ENCODE measurements at regions not wholly inside any gene's neighbourhood (a gene's known extent, or its start where the extent isn't known, plus 50 kb on each side); places are given as distances from the start of the nearest gene placed in this dataset.

DNA sequence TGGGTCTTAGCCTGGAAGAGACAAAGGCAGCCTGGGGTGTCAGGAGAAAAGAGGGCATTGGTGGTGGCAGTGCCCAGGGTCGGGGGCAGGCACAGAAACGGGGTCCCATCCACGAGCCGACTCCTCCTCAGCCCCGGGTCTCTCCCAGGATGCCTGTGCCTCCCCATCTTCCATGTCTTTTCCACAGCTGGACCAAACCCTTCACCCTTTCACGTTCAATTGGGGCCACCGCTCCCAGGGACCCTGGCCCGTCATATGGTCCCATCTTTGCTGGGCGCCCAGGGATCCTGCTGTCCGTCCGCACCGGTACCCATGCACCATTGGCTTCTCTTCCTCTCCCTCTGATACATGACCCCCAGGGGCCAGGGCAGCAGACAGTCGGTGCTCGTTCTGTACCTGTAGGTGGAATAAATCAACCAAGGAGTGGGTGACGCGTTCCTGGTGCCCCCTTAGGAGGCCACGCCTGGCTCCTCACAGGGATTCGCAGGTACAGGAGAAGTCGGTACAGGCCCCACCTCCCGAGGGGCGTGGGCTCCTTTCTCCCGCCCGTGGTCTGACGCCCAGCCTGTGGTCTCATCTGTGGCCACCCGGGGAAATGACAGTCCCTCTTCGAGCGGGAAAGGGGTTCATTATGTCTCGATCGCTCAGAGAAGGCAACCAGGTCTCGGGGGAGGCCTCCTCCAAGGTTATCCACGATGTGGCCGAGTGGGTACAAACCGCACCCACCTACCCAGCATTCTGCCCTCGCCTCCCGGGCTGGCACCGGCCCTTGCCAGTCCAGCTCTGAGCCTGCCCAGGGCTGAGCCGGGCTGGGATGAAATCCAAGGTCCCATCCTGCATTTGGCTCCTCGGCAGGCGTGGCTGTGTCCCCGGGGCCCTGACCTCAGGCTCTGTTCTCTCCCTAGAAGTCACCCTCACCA, 1493.6 kb downstream of the BRD1 start:
- no peak for DNase-seq

- DNase-seq = no peak
Measured at GRCh38 chr22:48333323-48333763, 1494.3 kb downstream of the BRD1 start.

GRCh38 chr22:48332438-48333322, 1495.0 kb downstream of the BRD1 start:
- no peak for DNase-seq

GRCh38 chr22:48331691-48332220, 1495.9 kb downstream of the BRD1 start:
- DNase-seq = no peak

- DNase-seq = no peak
Measured at GRCh38 chr22:48331266-48331665, 1496.4 kb downstream of the BRD1 start.

GRCh38 chr22:48327721-48328120, 1500.0 kb downstream of the BRD1 start:
- no peak for DNase-seq

DNA sequence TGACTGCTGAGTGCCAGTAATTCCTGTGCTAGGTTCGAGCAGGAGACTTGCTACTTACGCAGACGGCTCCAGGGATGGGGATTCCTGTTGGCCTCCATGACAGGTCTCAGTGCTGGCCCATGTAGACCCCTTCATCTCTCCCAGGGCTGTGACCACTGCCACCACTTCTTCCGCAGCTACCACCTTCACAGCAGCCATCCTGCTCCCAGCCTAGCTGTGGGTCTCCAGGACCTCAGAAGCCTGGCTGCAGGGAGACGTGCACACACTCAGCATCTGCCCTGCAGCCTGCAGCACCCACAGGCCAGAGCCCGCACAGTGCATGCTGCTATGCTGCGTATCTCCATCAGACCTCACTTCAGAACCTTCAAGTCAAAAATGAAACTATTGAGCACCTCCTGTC, 1503.9 kb downstream of the BRD1 start:
- DNase-seq = no peak

DNA sequence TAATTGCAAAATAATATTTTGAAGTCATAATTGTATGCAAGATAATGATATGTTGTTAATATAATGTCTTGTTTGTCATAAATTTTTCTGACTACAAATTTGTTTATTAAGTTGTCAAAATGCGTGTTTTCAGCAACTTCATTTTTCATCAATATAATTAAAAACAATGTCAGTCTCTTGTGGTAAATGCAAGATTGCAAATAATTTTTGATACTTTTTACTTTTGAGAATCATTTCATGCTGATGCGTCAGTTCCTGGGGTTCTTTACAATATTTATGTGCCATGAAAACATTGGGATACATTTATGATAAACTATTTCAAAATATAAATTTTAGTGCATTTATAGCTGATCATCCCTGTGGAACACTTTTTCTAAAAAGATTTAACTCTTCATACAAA, 1504.8 kb downstream of the BRD1 start:
- no peak for DNase-seq

DNA sequence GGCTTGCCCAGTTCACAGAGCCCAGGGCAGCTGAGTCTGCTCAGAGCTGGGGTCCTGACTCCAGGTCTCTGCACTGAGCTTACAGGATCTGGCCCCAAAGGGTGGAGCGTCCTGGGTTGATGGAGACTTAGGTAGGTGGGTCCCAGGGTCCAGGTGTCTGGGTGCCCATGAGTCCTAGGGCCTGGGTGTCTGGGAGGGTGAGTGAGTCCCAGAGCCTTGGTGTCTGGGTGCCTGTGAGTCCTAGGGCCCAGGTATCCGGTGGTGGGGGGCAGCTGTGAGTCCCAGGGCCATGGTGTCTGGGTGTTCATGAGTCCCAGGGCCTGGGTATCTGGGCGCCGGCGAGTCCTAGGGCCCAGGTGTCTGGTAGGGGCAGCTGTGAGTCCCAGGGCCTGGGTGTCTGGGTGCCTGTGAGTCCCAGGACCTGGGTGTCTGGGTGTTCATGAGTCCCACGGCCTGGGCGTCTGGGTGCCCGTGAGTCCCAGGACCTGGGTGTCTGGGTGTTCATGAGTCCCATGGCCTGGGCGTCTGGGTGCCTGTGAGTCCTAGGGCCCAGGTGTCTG, 1505.6 kb downstream of the BRD1 start:
- DNase-seq = no peak

GRCh38 chr22:48320683-48321451, 1506.8 kb downstream of the BRD1 start:
- DNase-seq = no peak

GRCh38 chr22:48320048-48320682, 1507.5 kb downstream of the BRD1 start:
- DNase-seq = no peak

GRCh38 chr22:48319321-48320047, 1508.2 kb downstream of the BRD1 start:
- DNase-seq = no peak

GRCh38 chr22:48318575-48319320, 1508.9 kb downstream of the BRD1 start:
- no peak for DNase-seq

DNA sequence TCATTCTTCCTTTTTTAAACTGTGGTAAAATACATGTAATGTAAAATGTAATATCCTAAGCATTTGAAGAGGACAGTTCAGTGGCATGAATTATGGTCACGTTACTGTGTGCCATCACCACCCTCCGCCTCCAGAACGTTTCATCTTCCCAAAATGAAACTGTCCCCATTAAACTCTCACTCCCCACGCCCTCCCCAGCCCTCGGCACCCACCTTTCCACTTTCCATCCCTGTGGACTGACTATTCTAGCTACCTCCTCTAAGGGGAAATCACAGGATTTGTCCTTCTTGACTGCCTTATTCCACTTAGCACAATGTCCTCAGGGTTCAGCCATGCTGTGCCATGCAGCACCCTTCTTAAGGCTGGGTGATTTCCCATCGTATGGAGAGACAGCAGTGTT, 1509.5 kb downstream of the BRD1 start:
- DNase-seq = no peak

DNA sequence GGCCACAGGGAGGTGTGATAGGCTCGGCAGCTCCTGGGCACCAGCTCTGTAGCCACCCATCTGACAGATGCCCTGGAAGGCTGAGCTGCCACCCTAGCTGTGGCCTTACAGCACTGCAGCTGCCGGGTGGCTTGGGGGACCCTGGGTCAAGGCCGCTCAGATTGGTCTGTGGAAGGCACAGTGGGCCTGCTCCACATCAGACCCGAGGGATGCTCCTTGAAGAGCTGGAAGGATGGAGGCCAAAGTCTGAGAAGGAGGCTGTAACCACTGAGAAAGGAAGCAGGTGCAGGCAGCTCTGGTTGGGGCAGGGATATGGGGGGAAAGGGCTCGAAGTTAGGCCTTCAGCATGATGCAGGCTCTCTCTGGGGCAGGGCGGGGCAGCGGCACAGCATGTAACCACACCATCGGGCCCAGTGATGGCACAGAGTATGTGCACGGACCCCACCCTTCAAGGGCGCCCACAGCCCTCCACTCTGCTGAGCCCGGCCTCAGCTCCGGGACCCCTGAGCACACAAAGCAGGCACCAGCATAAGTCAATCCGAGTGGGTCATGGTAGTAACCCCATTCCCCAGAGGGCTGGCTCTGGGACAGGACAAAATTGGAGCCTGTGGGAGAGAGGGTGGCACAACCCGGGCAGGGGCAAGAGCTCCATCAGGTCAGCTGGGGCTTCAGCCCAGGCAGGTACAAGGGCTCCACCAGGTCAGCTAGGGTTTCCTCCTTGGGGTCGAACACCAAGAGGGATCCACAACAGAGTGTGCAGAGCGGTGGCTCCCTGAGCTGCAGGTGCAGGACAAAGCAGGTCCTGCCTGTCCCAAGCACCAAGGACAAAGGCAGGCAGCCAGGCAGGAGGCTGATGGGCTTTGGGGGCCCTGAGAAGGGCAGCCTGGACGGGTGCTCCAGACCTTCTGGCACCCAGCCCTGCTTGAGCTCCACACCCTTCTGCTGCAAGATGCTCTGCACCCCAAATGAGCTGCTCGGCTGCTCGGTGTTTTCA, 1511.1 kb downstream of the BRD1 start:
- no peak for DNase-seq

GRCh38 chr22:48315439-48316256, 1512.0 kb downstream of the BRD1 start:
- no peak for DNase-seq

- no peak for DNase-seq
Measured at GRCh38 chr22:48314073-48314472, 1513.6 kb downstream of the BRD1 start.

DNA sequence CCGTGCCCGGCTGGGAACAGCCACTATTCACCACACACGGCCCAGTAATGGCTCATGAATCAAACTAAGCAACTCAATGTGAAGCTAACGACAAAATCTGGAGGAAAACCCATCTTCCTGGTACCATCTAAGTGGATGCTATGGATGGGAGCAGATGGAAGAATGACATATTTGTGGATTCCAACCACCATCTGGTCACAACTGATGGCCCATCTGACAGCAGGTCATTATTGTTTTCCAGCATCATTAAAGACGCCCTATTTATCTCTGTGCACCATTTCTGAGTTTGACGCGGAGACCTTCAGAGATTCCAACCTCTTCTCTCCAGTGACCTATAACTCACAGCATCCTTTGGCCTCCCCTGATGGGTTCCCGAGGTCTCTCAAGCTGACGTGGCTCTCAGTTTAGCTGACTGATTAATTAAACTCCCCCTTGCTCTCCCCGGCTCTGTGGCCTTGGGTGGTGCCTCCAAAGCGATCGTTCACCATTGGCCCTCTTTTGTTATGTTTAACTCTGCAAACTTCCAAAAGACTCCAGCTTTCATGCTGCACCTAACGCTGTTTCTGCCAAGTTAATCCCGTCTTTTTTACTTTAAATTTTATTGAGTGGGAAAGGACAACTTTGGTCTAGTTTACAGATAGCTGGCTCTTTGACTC, 1514.4 kb downstream of the BRD1 start:
- no peak for DNase-seq

Measured in inflammatory macrophage treated with lipopolysaccharide for 1 hour (primary cell).